K562 (cell line): ENCODE measurements at regions not wholly inside any gene's neighbourhood (a gene's known extent, or its start where the extent isn't known, plus 50 kb on each side); places are given as distances from the start of the nearest gene placed in this dataset.

Experiments
- CTCF ChIP-seq, 3 experiments: IDR thresholded peaks in 2 of 3; conservative IDR thresholded peaks in 1 of 3; 2 replicates each; pipeline ENCODE4 v1.5.1; 2011 to 2012; ENCODE audit warnings: low read length in 3 of 3, mild to moderate bottlenecking in 3 of 3, control low read depth in 2 of 3, improper control_type of control experiment in 1 of 3, inconsistent platforms in 1 of 3, low read depth in 1 of 3, mixed read lengths in 1 of 3, moderate library complexity in 1 of 3; ENCODE audit not compliant: insufficient read depth in 2 of 3
- E2F8 ChIP-seq: fragments of 450-650 bp; IDR thresholded peaks from 2 replicates; pipeline ENCODE4 v1.7.1; 2018; ENCODE audit warnings: mild to moderate bottlenecking, low read depth; ENCODE audit not compliant: partially characterized antibody
- ELF1 ChIP-seq: fragments of 200-800 bp; sonication (Bioruptor generic); IDR thresholded peaks from 2 replicates; pipeline ENCODE4 v1.6.1; 2016; ENCODE audit warnings: missing genetic modification characterization, missing compliant biosample characterization
- FOSL1 ChIP-seq: fragments of 200-800 bp; sonication (Bioruptor generic); conservative IDR thresholded peaks from 2 replicates; pipeline ENCODE4 v1.6.1; 2016; ENCODE audit warnings: missing genetic modification characterization, missing compliant biosample characterization
- HDGF ChIP-seq: fragments of 450-650 bp; IDR thresholded peaks from 2 replicates; pipeline ENCODE4 v1.6.1; 2016
- HMG20B ChIP-seq: fragments of 250-450 bp; sonication (Bioruptor Pico); IDR thresholded peaks from 2 replicates; pipeline ENCODE4 v1.5.0; 2021; ENCODE audit warnings: mild to moderate bottlenecking
- KDM5B ChIP-seq: fragments of 200-600 bp; sonication (generic); IDR thresholded peaks from 2 replicates; pipeline ENCODE4 v1.6.1; 2012; ENCODE audit warnings: low read depth, mild to moderate bottlenecking, moderate library complexity, low read length, control low read depth, inconsistent platforms; ENCODE audit not compliant: insufficient replicate concordance
- MYBL2 ChIP-seq, 2 experiments: fragments of 450-650 bp in 1 of 2; sonication (generic) in 1 of 2; formaldehyde crosslinking in 1 of 2; IDR thresholded peaks; 2 replicates each; pipeline versions ENCODE4 v1.6.1 to v1.8.1; 2017 to 2022; ENCODE audit warnings: borderline replicate concordance in 1 of 2, inconsistent platforms in 1 of 2, low read depth in 1 of 2, mild to moderate bottlenecking in 1 of 2, missing genetic modification reagents in 1 of 2, moderate library complexity in 1 of 2
- RBM17 ChIP-seq: fragments of 200-400 bp; formaldehyde crosslinking; IDR thresholded peaks from 2 replicates; pipeline ENCODE4 v1.6.1; 2017; ENCODE audit warnings: low read depth, mild to moderate bottlenecking, low read length, borderline replicate concordance
- TBL1XR1 ChIP-seq, 2 experiments: IDR thresholded peaks; 2 replicates each; pipeline ENCODE4 v1.6.1; 2012; ENCODE audit warnings: improper control_type of control experiment in 2 of 2, low read length in 2 of 2, mild to moderate bottlenecking in 1 of 2
- ZNF146 ChIP-seq: IDR thresholded peaks from one replicate; pipeline ENCODE4 v1.6.1; 2018; ENCODE audit warnings: missing compliant biosample characterization; ENCODE audit not compliant: unreplicated experiment
- ZZZ3 ChIP-seq: fragments of 450-650 bp; IDR thresholded peaks from 2 replicates; pipeline ENCODE4 v1.6.1; 2016; ENCODE audit warnings: antibody characterized with exemption, mild to moderate bottlenecking, moderate library complexity

GRCh38 chr4:96497621-96498020, 657.7 kb downstream of the PDHA2 start:
- no peak for TF ChIP-seq TBL1XR1 (IDR thresholded peaks at IDR 0.05; ENCODE audit: low read length in 2 of 2)
- no peak for TF ChIP-seq ZNF146 (CRISPR knock-in tag)
- TF ChIP-seq ZZZ3: no peak
- TF ChIP-seq HDGF: no peak
- no peak for TF ChIP-seq KDM5B
- no peak for TF ChIP-seq E2F8
- no peak for TF ChIP-seq MYBL2 (IDR thresholded peaks at IDR 0.05; ENCODE audit: low read depth)
- TF ChIP-seq MYBL2 (CRISPR knock-in tag; IDR thresholded peaks at IDR 0.05; ENCODE audit: borderline replicate concordance): no peak
- no peak for TF ChIP-seq ELF1
- TF ChIP-seq CTCF (IDR thresholded peaks at IDR 0.05 in 2 of 3, conservative IDR thresholded peaks at IDR 0.05 in 1 of 3; ENCODE audit: insufficient read depth in 2 of 3, low read depth in 1 of 3, low read length in 3 of 3): no peak
- TF ChIP-seq FOSL1 (tag): no peak
- no peak for TF ChIP-seq HMG20B (CRISPR knock-in tag)
- TF ChIP-seq RBM17: no peak
